Ovary (tissue), 3 donors: ENCODE measurements at regions not wholly inside any gene's neighbourhood (a gene's known extent, or its start where the extent isn't known, plus 50 kb on each side); places are given as distances from the start of the nearest gene placed in this dataset.

ENCODE experiments used
- CTCF ChIP-seq, 3 donors: fragments of 450-650 bp in 2 of 3; fragments of 200-600 bp in 1 of 3; IDR thresholded peaks; one replicate each; pipeline versions ENCODE4 v1.5.1 to v1.8.0; 2016 to 2022; ENCODE audit warnings: antibody characterized with exemption in 3 of 3, mild to moderate bottlenecking in 1 of 3
- POLR2A ChIP-seq: fragments of 450-650 bp; IDR thresholded peaks from one replicate; pipeline ENCODE4 v1.6.1; 2017; ENCODE audit warnings: antibody characterized with exemption, mild to moderate bottlenecking, moderate library complexity
- donor health status: DM: no; HTN: no; CAD: no.

- TF ChIP-seq POLR2A (no peak), CTCF (IDR thresholded peaks at IDR 0.05) (no peak)
These were observed 70.5 kb upstream of the FOXP2 start for GRCh38 chr7:114343949-114344708.
